H1 (cell line): ENCODE measurements at regions not wholly inside any gene's neighbourhood (a gene's known extent, or its start where the extent isn't known, plus 50 kb on each side); places are given as distances from the start of the nearest gene placed in this dataset.

Experiments used
- CHD1 ChIP-seq: IDR thresholded peaks from 2 replicates; pipeline ENCODE4 v1.6.1; 2012; ENCODE audit warnings: low read depth, low read length, improper control_type of control experiment
- CREB1 ChIP-seq: IDR thresholded peaks from 2 replicates; pipeline ENCODE4 v1.6.1; 2012; ENCODE audit warnings: inconsistent platforms
- GABPA ChIP-seq: IDR thresholded peaks from 2 replicates; pipeline ENCODE4 v1.6.1; 2011; ENCODE audit warnings: mild to moderate bottlenecking, low read length, moderate library complexity, borderline replicate concordance; ENCODE audit not compliant: insufficient read depth
- POLR2A ChIP-seq, 2 experiments: IDR thresholded peaks; 1 replicate in 1 of 2; 2 replicates in 1 of 2; pipeline ENCODE4 v1.6.1; 2011; ENCODE audit warnings: low read depth in 2 of 2, low read length in 2 of 2, mild to moderate bottlenecking in 2 of 2; ENCODE audit errors: control extremely low read depth in 1 of 2

- TF ChIP-seq CHD1 (no peak), POLR2A (IDR thresholded peaks at IDR 0.05; ENCODE audit: control extremely low read depth in 1 of 2, low read depth in 2 of 2, low read length in 2 of 2) (no peak), GABPA (no peak), CREB1 (no peak)
Observed at GRCh38 chrX:42603016-42603415, 174.9 kb downstream of the PPP1R2C start (continued).
